SHP77 (cell line): ENCODE measurements at regions not wholly inside any gene's neighbourhood (a gene's known extent, or its start where the extent isn't known, plus 50 kb on each side); places are given as distances from the start of the nearest gene placed in this dataset.
"Not testable (repeated sequence)": the region's sequence is repeated elsewhere in the genome, so short reads cannot be mapped to it uniquely, and the experiment has no call there.

Experiments used
- DNase-seq, 2 experiments: peaks; one replicate each; lab custom pipeline; 2025; lab: John Stamatoyannopoulos, UW

GRCh38 chr1:95615421-95615820 lies 381.4 kb downstream of the RWDD3 start:
- DNase-seq = no peak

DNA sequence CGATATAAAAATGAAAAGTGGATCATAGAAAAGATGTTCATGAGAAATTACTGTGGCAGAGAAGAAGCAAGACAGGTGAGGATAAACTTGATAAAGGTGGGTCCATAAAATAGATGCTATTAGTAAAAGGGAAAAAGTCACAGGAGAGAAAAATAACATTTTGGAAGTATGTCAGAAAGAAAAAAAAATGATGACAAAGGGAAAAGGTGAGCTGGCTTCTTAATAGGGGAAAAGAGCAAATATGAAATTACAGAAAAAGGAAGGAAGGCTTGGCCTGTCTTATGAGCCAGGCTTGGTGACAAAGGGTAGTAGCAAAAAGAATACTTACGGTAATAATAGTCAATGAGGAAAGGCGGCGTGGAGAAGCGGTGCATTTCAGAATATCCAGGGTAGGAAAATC lies 386.1 kb downstream of the RWDD3 start:
- no peak for DNase-seq

DNA sequence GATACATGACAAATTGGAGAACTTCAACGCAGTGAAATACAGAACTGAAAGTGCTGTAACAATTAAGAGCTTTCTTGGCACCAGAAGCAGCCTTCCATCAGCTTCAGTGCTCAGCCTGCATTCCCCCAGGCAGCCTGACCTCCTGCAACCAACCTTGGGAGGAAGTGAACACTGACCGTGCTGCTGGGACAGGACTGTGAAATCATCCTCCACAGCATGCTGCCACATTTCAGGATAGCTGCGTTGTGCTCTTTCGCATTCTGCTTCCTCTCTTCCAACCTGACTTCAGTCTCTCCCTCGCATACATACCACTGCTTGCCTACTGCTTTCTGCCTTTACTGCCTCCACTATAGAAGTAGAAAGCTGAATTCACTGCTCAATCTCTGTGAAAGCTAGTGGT lies 388.6 kb downstream of the RWDD3 start:
- DNase-seq = no peak

DNA sequence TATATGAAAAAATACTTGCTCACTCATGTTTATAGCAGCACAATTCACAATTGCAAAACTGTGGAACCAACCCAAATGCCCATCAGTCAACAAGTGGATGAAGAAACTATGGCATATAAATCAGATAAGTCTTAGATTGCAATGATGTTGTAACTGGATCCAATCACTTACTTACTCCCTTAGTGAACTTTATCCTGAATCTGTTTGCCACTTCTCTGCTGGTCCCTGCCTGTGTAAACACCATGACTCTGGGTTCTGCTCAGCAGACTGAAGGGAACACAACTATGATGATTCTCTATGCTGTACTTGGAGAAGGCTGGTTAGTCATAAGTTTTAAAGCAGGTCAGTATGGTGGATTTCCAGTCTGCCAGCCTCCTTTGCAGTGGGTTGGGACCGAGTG lies 391.2 kb downstream of the RWDD3 start:
- no peak for DNase-seq

GRCh38 chr1:95627244-95627643 lies 393.2 kb downstream of the RWDD3 start:
- no peak for DNase-seq

DNA sequence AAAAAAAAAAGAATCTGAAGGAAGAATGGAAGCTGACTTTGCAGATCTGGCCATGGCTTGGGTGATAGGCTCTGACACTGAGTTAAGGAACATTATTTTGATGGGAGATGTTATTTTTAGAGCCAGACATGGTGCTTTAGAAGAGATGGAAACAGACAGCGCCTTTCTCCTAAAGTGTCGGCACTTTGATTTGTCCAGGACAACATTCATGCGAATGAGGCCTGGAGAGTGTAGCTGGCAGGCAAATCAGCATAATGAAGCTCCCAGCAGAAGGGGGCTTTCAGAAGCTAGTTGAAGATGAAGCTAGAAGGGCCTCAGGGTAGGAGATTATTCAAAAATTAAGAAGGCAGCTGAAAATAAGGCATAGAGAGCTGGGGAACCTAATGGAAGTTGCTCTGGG lies 397.7 kb downstream of the RWDD3 start:
- no peak for DNase-seq

- DNase-seq = no peak
Measured at GRCh38 chr1:95635811-95636210, 401.8 kb downstream of the RWDD3 start.

DNA sequence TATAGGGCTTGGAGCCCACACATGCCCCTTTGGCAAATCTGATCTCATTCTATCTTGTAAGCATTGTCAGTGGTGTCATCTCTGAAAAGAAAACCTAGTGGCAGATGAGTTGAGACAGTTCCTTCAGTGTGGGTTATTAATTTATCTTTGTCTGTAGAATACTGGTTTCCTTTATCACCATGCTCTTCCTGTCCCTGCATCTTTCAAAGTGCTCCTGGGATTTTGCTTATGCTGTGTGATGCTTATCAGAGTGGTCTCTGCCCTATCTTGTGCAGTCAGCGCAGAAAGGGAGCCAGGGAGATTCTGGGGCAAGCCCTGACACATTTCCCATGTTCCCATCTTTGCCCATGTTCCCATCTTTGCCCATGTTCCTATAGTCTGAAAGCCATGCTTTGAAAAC lies 402.9 kb downstream of the RWDD3 start:
- DNase-seq = no peak

DNA sequence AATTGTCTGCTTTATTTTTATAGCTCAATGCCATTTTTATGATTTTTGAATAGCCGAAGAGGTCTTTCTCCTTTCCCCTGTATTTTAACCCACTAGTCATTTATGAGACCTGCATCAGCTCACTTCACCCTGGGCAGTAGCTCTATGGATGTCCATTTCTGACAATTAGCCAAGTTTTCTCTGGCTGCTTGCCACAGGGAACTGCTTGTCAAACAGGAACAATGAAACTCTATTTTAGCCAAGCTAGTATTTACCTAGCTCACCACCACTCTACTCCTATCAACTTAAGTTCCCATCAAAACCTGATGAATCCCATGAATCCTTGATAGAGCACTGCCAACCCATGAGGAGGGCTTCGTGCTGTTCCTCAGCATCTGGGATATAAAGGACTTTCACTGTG lies 406.7 kb downstream of the RWDD3 start:
- DNase-seq = peak; percentile 57 to 67

DNA sequence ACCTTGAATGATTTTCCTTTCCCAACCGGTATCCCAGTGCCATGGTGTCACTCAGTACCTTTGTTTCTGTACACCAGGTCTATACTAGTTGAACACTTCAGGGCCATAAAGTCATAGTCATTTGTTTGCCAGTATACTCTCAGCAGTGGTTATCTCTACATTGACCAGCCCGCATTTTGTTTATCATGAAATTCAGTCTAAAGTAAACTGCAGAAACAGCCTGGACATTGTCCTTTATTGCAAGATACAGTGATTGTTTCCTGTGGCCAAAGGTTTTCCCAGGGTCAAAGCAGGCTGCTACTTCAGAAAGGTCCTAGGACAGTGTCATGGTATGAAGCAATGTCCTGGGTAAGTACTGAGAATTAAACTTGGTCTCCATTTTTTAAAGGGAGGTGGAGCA lies 407.4 kb downstream of the RWDD3 start:
- DNase-seq = no peak

- DNase-seq = no peak
Measured at GRCh38 chr1:95642035-95642434, 408.0 kb downstream of the RWDD3 start.

DNA sequence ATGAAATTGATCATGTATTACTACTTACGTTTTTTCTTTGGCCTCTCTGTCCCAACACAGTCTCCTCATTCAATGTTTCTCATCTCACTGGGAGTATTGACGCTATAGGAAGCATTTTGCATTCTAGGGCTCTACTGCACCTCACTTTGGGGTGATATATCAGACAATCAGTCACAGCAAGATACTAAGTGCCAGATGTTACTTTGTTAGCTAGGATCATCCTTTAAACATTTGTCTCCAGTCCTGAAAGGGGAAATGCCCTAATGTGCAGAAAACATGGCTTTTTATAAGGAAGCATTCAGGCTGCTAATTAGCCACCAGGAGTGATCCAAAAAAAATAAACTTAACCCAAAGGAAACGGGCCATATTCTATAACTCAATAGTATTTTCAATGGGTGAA lies 409.1 kb downstream of the RWDD3 start:
- no peak for DNase-seq

GRCh38 chr1:95645126-95645525 lies 411.1 kb downstream of the RWDD3 start:
- not testable (repeated sequence) for DNase-seq

DNA sequence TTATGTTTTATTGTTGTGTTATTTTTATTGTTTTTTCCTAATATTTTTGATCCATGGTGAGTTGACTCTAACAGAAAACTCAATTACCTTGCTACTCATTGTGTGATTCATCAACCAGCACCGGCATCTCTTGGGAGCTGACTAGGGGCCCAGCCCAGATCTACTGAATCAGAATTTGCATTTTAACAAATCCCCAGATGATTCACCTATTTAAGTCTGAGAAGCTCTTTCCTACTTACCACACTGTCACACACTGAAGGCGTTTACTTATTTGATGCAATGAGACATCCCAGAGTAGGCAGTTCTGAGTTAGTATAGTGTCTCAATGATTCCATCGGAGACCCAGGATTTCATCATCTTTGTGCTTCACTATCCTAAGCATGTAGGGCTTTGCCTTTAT lies 416.6 kb downstream of the RWDD3 start:
- no peak for DNase-seq

DNA sequence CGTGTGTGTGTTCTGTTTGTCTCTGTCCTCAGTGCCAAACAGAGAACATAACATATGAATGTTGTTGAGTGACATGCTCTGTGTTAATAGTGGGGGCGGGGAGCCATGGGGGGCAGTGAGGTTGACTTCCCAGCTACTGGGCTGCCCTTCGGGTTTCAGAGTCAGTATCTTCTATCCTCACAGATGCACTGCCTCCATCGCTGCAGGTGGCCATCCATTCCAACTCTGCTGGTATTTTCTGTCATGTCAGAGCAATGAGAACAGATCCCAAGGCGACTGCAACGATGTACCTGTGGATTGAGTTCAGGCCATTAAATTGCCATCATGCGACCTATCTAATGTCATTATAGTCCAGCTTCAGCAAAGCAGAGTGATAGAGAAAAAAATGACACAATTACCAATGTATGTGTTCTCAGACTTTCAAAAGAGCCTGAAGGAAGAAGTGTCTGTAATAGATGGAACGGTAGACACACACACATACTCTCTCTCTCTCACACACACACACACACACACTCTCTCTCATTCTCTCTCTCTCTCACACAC lies 418.5 kb downstream of the RWDD3 start:
- DNase-seq = no peak

DNA sequence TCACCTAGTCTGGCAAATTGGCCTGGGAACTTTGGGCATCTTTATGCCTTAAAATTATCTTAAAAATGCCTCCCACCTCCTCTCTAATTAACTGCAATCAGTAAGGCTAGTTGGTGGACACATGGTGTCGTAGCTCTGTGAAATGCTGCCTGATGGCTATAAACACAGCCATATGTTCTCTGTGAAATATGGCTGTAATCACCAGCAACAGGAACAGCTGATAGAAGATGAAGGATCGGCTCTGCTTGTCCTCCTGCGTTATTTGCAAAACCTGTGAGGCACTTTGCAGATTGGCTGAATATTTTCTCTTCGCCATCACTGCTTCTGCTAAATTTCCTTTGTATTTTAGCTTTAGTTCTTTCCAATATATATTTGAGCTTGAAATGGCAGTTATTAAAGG lies 419.6 kb downstream of the RWDD3 start:
- no peak for DNase-seq

DNA sequence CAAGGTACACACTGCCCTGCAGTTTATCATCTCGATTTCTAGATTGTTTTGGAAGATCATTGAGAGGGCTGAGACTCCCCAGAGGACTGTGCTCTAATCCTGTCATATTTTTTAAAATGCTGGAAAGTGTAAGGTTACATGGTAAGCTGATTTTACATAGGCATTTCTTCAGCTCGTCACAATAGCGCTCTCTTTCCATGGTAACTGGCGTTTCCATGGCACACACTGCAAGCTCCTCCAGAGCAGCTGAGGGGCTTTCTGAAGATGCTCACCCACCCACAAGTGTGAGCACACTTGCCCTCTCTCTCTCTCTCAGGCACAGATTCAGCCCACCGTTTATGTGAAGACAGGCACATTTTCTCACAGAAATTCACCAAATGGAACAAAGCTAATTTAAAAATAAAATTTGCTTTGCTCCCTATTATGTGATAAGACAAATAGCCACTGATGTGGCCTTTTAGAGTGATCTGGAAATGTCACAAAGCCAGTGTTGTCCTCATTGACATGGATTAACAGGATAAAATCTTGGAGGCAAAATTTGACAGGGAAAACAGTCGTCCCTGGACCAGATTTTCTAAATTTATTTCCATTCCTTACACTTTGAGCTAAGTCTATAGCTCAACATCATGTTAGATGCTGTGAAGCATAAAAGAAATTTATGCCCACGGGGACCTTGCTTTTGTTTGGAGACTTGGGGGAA lies 421.5 kb downstream of the RWDD3 start:
- DNase-seq = no peak

- no peak for DNase-seq
Measured at GRCh38 chr1:95657248-95657647, 423.2 kb downstream of the RWDD3 start.

DNA sequence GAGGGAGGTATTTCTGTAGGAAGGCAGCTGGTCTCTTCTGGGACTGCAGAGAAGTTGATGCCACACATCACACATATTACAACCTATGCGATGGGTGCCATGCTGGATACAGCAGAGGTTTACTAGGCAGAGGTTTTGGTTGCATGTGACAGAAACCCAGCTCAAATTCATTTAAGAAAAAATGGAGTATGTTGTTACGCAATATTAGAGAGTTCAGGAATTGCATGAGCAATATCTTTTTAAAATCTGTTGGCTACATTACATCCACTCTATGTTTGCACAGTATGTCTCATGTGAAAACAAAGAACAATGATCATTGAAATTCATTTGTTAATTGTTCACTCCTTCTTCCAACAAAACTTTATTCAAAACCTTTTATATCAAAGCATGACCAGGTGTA lies 425.2 kb downstream of the RWDD3 start:
- no peak for DNase-seq

- DNase-seq = no peak
Measured at GRCh38 chr1:95659588-95659987, 425.6 kb downstream of the RWDD3 start.

DNA sequence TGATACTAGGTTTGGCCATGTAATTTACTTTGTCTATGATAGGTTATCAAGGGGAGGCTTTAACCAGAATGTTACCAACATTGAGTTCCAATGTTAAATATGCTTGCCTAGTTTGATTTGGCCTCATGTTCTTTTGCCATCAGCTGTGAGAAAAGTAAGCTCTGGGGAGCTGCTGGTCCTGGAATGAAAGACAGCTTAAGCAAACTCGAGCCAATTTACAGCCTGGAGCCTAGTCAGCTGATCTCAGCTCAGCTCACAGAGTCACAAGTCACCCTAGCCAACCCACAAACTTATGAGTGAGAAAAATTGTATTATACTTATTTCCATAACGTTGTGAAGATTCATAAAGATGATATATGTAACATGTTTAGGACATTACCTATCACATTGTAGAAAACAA lies 426.7 kb downstream of the RWDD3 start:
- no peak for DNase-seq

- DNase-seq = not testable (repeated sequence)
Measured at GRCh38 chr1:95663530-95663929, 429.5 kb downstream of the RWDD3 start.

GRCh38 chr1:95668165-95668564 lies 434.2 kb downstream of the RWDD3 start:
- DNase-seq = no peak

DNA sequence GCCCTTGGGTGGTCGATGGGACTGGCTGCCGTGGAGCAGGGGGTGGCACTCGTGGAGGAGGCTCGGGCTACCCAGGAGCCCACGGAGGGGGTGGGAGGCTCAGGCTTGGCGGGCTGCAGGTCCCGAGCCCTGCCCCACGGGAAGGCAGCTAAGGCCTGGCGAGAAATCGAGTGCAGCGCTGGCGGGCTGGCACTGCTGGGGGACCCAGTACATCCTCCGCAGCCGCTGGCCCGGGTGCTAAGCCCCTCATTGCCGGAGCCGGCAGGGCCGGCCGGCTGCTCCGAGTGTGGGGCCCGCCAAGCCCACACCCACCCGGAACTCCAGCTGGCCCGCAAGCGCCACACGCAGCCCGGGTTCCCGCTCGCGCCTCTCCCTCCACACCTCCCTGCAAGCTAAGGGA lies 435.6 kb downstream of the RWDD3 start:
- not testable (repeated sequence) for DNase-seq
